T-helper 2 cell (primary cell): ENCODE measurements at regions not wholly inside any gene's neighbourhood (a gene's known extent, or its start where the extent isn't known, plus 50 kb on each side); places are given as distances from the start of the nearest gene placed in this dataset.
"Not testable (repeated sequence)": the region's sequence is repeated elsewhere in the genome, so short reads cannot be mapped to it uniquely, and the experiment has no call there.

Experiments
- DNase-seq, 5 experiments: peaks; one replicate each; pipeline versions ENCODE4 v3.0.0 to v3.0.0-alpha.2; 2012 to 2022

DNA sequence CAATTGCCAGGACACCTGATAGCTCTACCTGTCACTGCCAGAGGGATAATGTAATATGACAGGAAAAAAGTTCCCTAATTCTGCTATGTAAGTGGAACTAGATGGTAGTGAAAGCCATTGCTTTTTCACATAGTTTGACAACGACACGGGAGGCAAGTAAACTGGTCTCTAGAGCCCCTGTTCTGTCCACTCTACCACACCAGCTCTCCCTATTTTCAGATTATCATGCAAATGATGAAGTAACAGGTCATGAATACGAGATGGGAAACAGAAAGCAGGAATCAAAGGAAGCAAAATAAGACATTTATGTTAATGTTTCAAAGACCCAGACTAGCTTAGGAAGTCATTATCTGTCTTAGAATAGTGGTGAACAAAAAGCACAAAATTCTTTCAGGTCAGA, 56.2 kb downstream of the TAF11L14 start:
- DNase-seq: no peak

- no peak for DNase-seq
These were observed 57.5 kb downstream of the TAF11L14 start for GRCh38 chr5:17691762-17692161.

GRCh38 chr5:17694371-17694770, 60.1 kb downstream of the TAF11L14 start:
- DNase-seq: no peak

- no peak for DNase-seq
These were observed 60.7 kb downstream of the TAF11L14 start for GRCh38 chr5:17694914-17695313.

DNA sequence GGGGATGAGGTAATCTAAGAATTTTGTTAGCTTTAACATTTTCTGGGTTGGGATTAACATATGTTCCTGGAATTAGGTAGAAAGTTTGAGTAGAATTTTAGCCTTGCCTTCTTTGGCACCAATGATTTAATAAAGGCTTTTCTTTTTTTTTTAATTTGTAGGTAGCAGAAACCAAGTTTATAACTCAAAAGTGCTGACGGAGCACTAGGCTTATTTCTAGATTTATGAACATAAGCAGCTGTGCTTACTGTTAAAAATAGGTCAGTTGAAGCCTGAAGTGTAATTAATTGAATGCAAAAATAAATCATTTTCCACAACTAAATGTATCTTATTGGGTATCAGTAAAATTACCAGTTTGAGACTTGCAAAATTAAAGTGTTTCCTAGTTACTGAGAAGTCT, 62.4 kb downstream of the TAF11L14 start:
- DNase-seq: no peak

DNA sequence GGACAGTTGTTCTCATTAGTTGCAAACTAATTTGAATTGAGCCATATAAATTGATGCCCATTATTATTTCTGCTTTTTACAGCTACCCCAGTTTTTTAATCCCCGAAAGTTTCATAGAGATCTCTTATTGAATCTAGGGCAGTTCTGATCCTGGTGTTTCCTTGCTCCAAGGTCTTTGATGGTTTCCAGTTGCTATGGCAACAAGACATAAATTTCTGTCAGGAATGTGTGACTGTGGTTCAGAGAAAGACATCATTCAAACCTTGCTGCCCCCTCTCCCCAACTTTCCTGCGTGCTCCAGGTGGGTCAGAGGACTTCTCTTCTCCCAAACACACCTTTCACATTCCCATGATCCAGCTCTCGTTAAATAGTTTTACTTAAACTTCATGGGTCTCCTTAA, 63.4 kb downstream of the TAF11L14 start:
- no peak for DNase-seq

DNA sequence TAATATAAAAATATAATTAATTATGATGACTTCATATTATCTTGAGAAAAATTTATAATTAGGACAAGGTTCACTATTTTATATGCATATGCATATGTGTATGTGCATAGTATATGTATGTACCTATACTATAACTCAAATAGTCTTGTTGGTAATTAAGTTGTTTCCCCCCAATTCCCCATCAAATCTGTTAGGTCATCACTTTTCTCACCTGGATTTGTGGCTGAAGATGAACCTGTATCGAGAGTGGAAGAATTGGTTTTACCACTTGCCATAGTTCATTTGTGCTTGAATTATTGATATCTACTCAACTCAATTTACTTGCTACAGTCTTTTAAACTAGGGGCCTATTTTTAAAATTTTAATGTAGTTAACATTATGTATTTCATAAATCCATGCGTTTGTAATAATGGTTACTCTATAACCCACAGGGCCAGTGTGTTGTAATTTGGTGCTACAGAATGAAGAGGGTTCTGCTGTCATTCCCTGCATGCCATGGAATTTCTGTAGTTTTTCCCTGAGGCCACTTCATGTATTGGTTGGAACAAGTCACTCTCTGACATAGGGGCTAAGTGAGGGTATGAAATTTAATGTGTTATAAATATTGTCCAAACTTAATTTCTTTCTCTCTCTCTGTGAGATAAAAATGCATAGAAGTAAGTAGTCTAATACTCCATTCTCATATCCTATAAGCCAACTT, 74.9 kb downstream of the TAF11L14 start:
- DNase-seq: no peak

- DNase-seq: no peak
These were observed 79.0 kb downstream of the TAF11L14 start for GRCh38 chr5:17713301-17713700.

DNA sequence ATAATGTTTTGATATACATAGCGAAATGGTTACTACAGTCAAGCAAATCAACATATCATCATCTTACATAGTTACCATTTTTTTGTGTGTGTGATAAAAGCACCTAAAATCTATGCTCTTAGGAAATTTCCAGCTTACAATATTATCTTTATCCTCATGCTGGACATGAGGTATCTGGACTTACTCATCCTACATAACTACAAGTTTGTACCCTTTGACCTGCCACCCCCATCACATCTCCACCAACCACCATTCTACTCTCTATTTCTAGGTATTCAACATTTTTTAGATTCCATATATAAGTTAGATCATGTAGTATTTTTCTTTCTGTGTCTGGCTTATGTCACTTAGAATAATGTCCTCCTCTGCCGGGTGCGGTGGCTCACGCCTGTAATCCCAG, 79.9 kb downstream of the TAF11L14 start:
- DNase-seq: no peak

DNA sequence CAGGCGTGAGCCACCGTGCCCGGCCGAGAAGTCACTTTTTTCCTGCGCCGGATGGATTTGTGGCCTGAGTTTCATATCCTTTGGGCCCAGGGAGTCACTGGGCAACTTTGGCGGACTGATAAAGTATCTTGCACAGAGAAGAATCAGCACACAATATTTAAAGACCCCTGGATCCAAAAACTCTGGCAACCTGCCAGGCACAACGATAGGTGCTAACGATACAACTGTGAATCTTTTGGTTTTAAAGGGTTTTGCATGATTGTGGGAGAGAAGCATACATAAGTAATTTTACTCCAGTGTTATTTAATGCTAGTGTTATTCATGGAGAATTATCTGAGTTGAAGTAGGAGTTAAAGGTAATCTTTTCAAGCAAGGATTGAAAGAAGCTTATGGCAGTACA, 85.3 kb downstream of the TAF11L14 start:
- no peak for DNase-seq

GRCh38 chr5:17720071-17720470, 85.8 kb downstream of the TAF11L14 start:
- no peak for DNase-seq

- no peak for DNase-seq
These were observed 89.6 kb downstream of the TAF11L14 start for GRCh38 chr5:17723876-17724275.

DNA sequence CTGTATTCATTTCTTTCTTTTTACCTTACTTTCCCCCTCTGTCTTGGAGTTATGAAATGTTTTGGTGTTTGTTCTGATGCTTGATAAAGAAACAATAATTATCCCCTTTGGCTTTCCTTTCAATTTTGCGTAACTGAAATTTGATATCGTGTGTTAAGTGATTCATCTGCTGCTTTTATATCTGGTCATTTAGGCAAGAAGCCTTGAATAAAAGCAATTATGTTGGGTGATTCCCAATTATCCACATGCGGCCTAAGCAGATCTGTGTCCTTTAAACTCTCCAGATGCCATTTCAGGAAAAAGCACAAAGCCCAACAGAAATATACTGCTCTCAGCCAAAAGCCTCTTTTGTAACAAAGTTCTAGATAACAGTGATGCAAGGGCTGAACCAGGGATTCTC, 92.8 kb downstream of the TAF11L14 start:
- DNase-seq: no peak

GRCh38 chr5:17730421-17730820, 96.2 kb downstream of the TAF11L14 start:
- DNase-seq: no peak

- DNase-seq: no peak
These were observed 98.2 kb downstream of the TAF11L14 start for GRCh38 chr5:17732351-17732923.

DNA sequence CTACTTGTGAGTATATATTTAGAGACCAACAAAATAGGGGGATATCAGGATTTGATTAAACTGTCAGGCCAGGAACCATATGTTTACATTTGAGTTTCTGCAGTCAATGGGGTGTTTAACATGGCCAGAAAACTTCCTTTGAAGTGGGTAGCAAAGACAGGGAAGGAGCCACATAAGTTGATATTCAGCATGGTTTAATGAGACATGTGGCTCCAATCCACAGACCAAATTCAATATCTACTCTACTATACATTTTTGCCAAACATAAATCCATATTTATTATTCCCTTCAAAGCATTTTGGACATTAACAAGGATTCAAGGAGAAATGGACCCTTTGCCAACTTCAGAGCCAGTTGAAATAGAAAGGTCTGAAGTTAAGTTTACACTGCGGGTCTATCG, 99.8 kb downstream of the TAF11L14 start:
- DNase-seq: no peak

- no peak for DNase-seq
These were observed 101.5 kb downstream of the TAF11L14 start for GRCh38 chr5:17735761-17736160.

- DNase-seq: no peak
These were observed 102.8 kb downstream of the TAF11L14 start for GRCh38 chr5:17737092-17737491.

DNA sequence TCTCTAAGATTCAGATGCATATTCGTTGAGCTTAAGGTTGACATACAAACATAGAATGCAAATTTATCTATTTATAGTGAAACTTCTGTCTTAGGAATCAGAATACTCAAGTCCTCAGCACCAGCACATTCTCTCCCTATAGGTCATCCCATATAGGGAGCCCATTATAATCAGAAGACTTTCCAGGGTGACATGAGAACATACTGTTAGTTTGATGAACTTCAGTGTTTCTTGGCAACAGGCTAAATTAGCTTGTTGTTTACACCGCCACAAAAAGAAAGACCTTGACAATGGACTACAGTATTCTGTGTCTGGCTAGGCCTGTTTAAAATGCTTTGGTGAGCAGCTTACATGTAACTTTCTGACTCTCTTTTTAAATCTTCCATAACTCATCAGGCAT, 104.2 kb downstream of the TAF11L14 start:
- no peak for DNase-seq

- DNase-seq: no peak
These were observed 109.5 kb downstream of the TAF11L14 start for GRCh38 chr5:17743580-17744435.

DNA sequence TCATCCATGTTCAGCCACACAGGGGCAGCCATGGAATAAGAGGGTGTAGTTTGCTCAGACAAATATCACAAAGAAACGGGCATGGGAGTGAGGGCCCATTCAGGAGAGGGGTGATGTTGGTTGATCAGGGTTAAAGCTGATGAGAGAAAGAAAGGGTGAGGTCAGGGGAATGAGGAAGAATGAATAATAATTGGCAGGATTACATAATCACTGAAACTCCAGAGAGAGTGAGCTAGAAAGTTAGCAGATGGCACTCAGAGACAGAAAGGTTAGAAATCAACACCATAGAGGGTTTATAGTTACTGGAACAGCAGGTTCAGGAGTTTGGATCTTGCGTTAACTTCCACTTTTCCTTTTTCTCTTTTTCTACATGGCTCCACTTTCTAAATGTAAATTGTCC, 113.9 kb downstream of the TAF11L14 start:
- no peak for DNase-seq

DNA sequence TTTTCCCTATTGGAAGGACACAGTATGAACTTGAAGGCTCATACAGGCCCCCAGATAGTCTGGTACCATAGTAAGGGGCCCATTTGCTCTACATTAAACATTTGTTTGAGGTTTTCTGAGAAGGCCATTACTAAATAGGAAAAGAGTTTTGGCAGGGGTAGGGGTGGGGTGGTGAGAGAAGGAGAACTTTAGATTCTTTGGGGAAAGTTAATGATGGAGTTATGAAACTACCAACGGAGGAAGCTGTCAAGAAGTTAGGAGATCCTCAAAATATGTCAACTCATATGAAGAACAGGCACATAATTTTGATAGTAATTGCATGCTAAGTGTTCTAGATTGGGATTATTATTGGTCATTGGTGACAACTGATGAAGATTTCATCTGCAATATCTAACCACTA, 114.7 kb downstream of the TAF11L14 start:
- DNase-seq: no peak

GRCh38 chr5:17755406-17755805, 121.1 kb downstream of the TAF11L14 start:
- not testable (repeated sequence) for DNase-seq

- no peak for DNase-seq
These were observed 127.1 kb downstream of the TAF11L14 start for GRCh38 chr5:17761326-17761725.
